AG04450 (cell line): ENCODE measurements at regions not wholly inside any gene's neighbourhood (a gene's known extent, or its start where the extent isn't known, plus 50 kb on each side); places are given as distances from the start of the nearest gene placed in this dataset.
A peak's percentile ranks its signal among the peaks of the same experiment; 100 is the strongest.

ENCODE experiments used
- CTCF ChIA-PET: fragments of 300-600, 350-600 bp; formaldehyde crosslinking; extraction: SDS; loops from one replicate; lab custom pipeline; 2022; ENCODE audit warnings: antibody characterized with exemption, inconsistent platforms; lab: Charles Lee
- POLR2A ChIA-PET: fragments of 350-600 bp; formaldehyde crosslinking; extraction: SDS; loops from one replicate; lab custom pipeline; 2021; ENCODE audit warnings: antibody characterized with exemption, inconsistent platforms; lab: Yijun Ruan, JAX
- DNase-seq: peaks from one replicate; pipeline ENCODE4 v3.0.0-alpha.2; 2011; ENCODE audit warnings: low read depth, low spot score
- H3K27ac ChIP-seq: one replicate; pipeline ENCODE4 v1.5.1; 2012; ENCODE audit warnings: low read depth, low read length, control low read depth
- H3K27me3 ChIP-seq: one replicate; pipeline ENCODE4 v1.6.0; 2012; ENCODE audit warnings: low read length; ENCODE audit not compliant: control insufficient read depth, insufficient read depth
- H3K4me3 ChIP-seq: 2 replicates; pipeline ENCODE4 v1.5.1; 2011; ENCODE audit warnings: mild to moderate bottlenecking, low read depth, low read length, control low read depth
- H3K9me3 ChIP-seq: 2 replicates; pipeline ENCODE4 v1.5.1; 2012; ENCODE audit warnings: low read length; ENCODE audit not compliant: control insufficient read depth, insufficient read depth
- CTCF ChIP-seq: IDR thresholded peaks from 2 replicates; pipeline ENCODE4 v1.5.1; 2011; ENCODE audit warnings: low read depth, low read length, control low read depth, inconsistent platforms

- H3K27ac ChIP-seq: no peak overlapping the region
- ChIA-PET CTCF (no interaction called here), POLR2A (no interaction called here)
- no peaks in the 10 kb centered on the region for H3K27me3 ChIP-seq
- no peak for DNase-seq
- no peak overlapping the region for H3K4me3 ChIP-seq
- TF ChIP-seq CTCF: no peak
- H3K9me3 ChIP-seq: peaks cover 10% of the 10 kb centered on the region; the same call in 1 of the 2 replicates
Measured at GRCh38 chr9:31124389-31124788, 1260.1 kb upstream of the ACO1 start.

DNA sequence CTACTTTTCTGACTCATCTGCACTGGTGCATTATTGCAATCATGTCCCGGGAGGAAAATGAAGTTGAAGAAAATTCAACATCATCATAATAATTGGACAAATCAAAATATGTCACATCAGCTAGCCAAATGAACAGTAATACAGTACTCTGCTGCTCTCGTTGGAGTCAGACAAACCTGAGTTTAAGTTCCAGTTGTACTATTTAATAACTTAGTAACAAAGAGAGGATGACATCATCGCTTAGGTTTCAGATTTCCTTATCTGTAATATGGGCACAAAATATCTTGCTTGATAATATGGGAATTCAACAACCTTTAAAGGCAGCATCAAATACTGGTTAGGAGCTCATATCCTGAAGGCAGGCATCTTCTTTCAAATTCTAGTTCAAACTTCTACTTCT, 1248.9 kb upstream of the ACO1 start:
- no peak for TF ChIP-seq CTCF
- no peak overlapping the region for H3K4me3 ChIP-seq
- no peaks in the 10 kb centered on the region for H3K27me3 ChIP-seq
- H3K27ac ChIP-seq: no peak overlapping the region
- DNase-seq: no peak
- ChIA-PET CTCF (no interaction called here), POLR2A (no interaction called here)
- no peaks in the 10 kb centered on the region; the same call in 1 of the 2 replicates for H3K9me3 ChIP-seq

GRCh38 chr9:31136524-31136923, 1247.9 kb upstream of the ACO1 start:
- no peak overlapping the region for H3K27ac ChIP-seq
- H3K4me3 ChIP-seq: no peak overlapping the region
- CTCF ChIA-PET: no interaction called here
- no peak for DNase-seq
- no peak for TF ChIP-seq CTCF
- POLR2A ChIA-PET: no interaction called here
- no peaks in the 10 kb centered on the region for H3K9me3 ChIP-seq
- no peaks in the 10 kb centered on the region for H3K27me3 ChIP-seq

DNA sequence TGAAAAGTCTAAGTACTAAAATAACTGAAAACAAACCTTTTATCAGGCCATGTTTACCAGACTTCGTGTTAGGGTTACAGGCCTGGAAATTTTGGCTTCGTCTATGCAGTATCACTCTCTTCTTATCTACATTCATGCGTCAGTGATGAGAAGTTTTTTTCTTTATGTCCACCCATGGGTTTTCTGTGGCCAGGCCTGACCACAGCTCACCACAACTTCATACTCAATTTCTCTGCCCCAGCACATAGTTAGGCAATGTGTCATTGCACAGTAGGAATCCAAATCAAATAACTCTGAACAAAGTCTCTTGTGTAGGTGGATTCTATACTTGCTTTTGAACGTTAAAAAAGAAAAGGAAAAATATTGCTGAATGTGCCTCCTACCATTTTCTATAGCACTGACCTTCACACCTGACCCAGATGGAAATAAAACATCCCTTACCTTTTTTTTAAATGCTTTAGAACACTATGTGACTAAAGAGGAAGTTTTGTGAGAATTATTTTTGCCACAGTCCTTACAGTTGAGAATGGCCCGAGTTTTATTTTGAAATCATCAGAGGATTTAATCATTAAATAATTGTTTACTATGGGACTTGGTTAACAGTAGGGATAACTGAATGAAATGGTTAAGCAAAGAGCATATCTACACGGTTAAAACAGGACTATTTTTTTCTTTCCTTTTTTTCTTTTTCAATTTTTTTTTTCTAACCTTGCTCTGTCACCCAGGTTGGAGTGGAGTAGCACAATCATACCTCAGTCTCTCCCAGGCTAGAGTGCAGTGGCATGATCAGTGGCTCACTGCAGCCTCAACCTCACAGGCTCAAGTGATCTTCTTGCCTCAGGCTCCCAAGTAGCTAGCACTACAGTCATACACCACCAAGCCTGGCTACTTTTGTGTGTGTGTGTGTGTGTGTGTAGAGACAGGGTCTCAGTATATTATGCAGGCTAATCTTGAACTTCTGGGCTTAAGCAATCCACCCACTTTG, 1247.0 kb upstream of the ACO1 start:
- DNase-seq: peak; percentile 55
- H3K27ac ChIP-seq: no peak overlapping the region

More for the DNA sequence above, 1247.0 kb upstream of the ACO1 start:
- H3K4me3 ChIP-seq: no peak overlapping the region
- no peaks in the 10 kb centered on the region for H3K9me3 ChIP-seq
- ChIA-PET CTCF (no interaction called here), POLR2A (no interaction called here)
- TF ChIP-seq CTCF: no peak
- no peaks in the 10 kb centered on the region for H3K27me3 ChIP-seq
